ENCODE measurements at regions not wholly inside any gene's neighbourhood (a gene's known extent, or its start where the extent isn't known, plus 50 kb on each side); places are given as distances from the start of the nearest gene placed in this dataset.

GRCh38 chr10:78857193-78857592 lies 211.6 kb upstream of the ZMIZ1 start:
- no peak for DNase-seq (ENCODE audit: low read depth in 4 of 4, low spot score in 1 of 4)

- DNase-seq (ENCODE audit: low read depth in 4 of 4, low spot score in 1 of 4), result no peak
Measured at GRCh38 chr10:78859266-78859665, 209.5 kb upstream of the ZMIZ1 start.

- no peak for DNase-seq (ENCODE audit: low read depth in 4 of 4, low spot score in 1 of 4)
Measured at GRCh38 chr10:78859769-78860168, 209.0 kb upstream of the ZMIZ1 start.

- DNase-seq (ENCODE audit: low read depth in 4 of 4, low spot score in 1 of 4), result no peak
Measured at GRCh38 chr10:78860260-78860914, 208.4 kb upstream of the ZMIZ1 start.

GRCh38 chr10:78861529-78862327 lies 207.0 kb upstream of the ZMIZ1 start:
- no peak for DNase-seq (ENCODE audit: low read depth in 4 of 4, low spot score in 1 of 4)

- DNase-seq (ENCODE audit: low read depth in 4 of 4, low spot score in 1 of 4), result no peak
Measured at GRCh38 chr10:78862328-78862640, 206.5 kb upstream of the ZMIZ1 start.

GRCh38 chr10:78863140-78863905 lies 205.4 kb upstream of the ZMIZ1 start:
- no peak for DNase-seq (ENCODE audit: low read depth in 4 of 4, low spot score in 1 of 4)

- no peak for DNase-seq (ENCODE audit: low read depth in 4 of 4, low spot score in 1 of 4)
Measured at GRCh38 chr10:78863906-78864239, 204.9 kb upstream of the ZMIZ1 start.

GRCh38 chr10:78864761-78865537 lies 203.8 kb upstream of the ZMIZ1 start:
- no peak for DNase-seq (ENCODE audit: low read depth in 4 of 4, low spot score in 1 of 4)

- no peak for DNase-seq (ENCODE audit: low read depth in 4 of 4, low spot score in 1 of 4)
Measured at GRCh38 chr10:78865538-78865875, 203.3 kb upstream of the ZMIZ1 start.

- no peak for DNase-seq (ENCODE audit: low read depth in 4 of 4, low spot score in 1 of 4)
Measured at GRCh38 chr10:78865931-78866717, 202.6 kb upstream of the ZMIZ1 start.

- no peak for DNase-seq (ENCODE audit: low read depth in 4 of 4, low spot score in 1 of 4)
Measured at GRCh38 chr10:78866731-78867554, 201.8 kb upstream of the ZMIZ1 start.

GRCh38 chr10:78867555-78867939 lies 201.2 kb upstream of the ZMIZ1 start:
- no peak for DNase-seq (ENCODE audit: low read depth in 4 of 4, low spot score in 1 of 4)

GRCh38 chr10:78868048-78868447 lies 200.7 kb upstream of the ZMIZ1 start:
- no peak for DNase-seq (ENCODE audit: low read depth in 4 of 4, low spot score in 1 of 4)

- DNase-seq (ENCODE audit: low read depth in 4 of 4, low spot score in 1 of 4), result no peak
Measured at GRCh38 chr10:78868456-78868855, 200.3 kb upstream of the ZMIZ1 start.

- DNase-seq (ENCODE audit: low read depth in 4 of 4, low spot score in 1 of 4), result no peak
Measured at GRCh38 chr10:78868861-78869260, 199.9 kb upstream of the ZMIZ1 start.

- DNase-seq (ENCODE audit: low read depth in 4 of 4, low spot score in 1 of 4), result no peak
Measured at GRCh38 chr10:78869508-78870454, 199.0 kb upstream of the ZMIZ1 start.

GRCh38 chr10:78870458-78870857 lies 198.3 kb upstream of the ZMIZ1 start:
- no peak for DNase-seq (ENCODE audit: low read depth in 4 of 4, low spot score in 1 of 4)

- DNase-seq (ENCODE audit: low read depth in 4 of 4, low spot score in 1 of 4), result no peak
Measured at GRCh38 chr10:78871796-78872195, 197.0 kb upstream of the ZMIZ1 start.
